Neutrophil (primary cell): ENCODE measurements at regions not wholly inside any gene's neighbourhood (a gene's known extent, or its start where the extent isn't known, plus 50 kb on each side); places are given as distances from the start of the nearest gene placed in this dataset.

Experiments used
- H3K27ac ChIP-seq: fragments of 200-600 bp; sonication (generic); 2 replicates; pipeline ENCODE4 v1.5.1; 2016; ENCODE audit warnings: mild to moderate bottlenecking, moderate library complexity
- H3K27me3 ChIP-seq: fragments of 200-600 bp; sonication (generic); 2 replicates; pipeline ENCODE4 v1.6.0; 2016; ENCODE audit warnings: mild to moderate bottlenecking
- H3K36me3 ChIP-seq: fragments of 200-600 bp; sonication (generic); 2 replicates; pipeline ENCODE4 v1.5.1; 2017
- H3K4me1 ChIP-seq, 2 experiments: fragments of 200-600 bp in 1 of 2; sonication (generic) in 1 of 2; 1 replicate in 1 of 2; 2 replicates in 1 of 2; pipeline versions ENCODE4 v1.5.1 to v1.6.1; 2013 to 2016; ENCODE audit warnings: low read depth in 1 of 2, low read length in 1 of 2, mild to moderate bottlenecking in 1 of 2, moderate library complexity in 1 of 2; ENCODE audit not compliant: control insufficient read depth in 1 of 2, insufficient read depth in 1 of 2
- H3K4me3 ChIP-seq, 2 experiments: fragments of 200-600 bp in 1 of 2; sonication (generic) in 1 of 2; 1 replicate in 1 of 2; 2 replicates in 1 of 2; pipeline ENCODE4 v1.5.1; 2013 to 2016; ENCODE audit warnings: low read depth in 1 of 2, low read length in 1 of 2, mild to moderate bottlenecking in 1 of 2, moderate library complexity in 1 of 2
- H3K9me3 ChIP-seq: fragments of 200-600 bp; sonication (generic); 2 replicates; pipeline ENCODE4 v1.5.1; 2016
- CTCF ChIP-seq: fragments of 200-600 bp; sonication (generic); IDR thresholded peaks from 2 replicates; pipeline ENCODE4 v1.5.1; 2016; ENCODE audit warnings: antibody characterized with exemption

- Histone ChIP-seq H3K36me3 (no peaks in the 10 kb centered on the region), H3K9me3 (no peaks in the 10 kb centered on the region), H3K27ac (no peak overlapping the region), H3K4me1 (no peaks in the 10 kb centered on the region), H3K4me3 (no peak overlapping the region), H3K27me3 (no peaks in the 10 kb centered on the region)
- no peak for TF ChIP-seq CTCF
Measured at GRCh38 chr4:13059019-13059418, 425.1 kb downstream of the RAB28 start.

GRCh38 chr4:13056630-13057189, 427.4 kb downstream of the RAB28 start:
- H3K27me3 ChIP-seq: no peaks in the 10 kb centered on the region
- H3K4me1 ChIP-seq: no peaks in the 10 kb centered on the region
- TF ChIP-seq CTCF: no peak
- no peaks in the 10 kb centered on the region for H3K9me3 ChIP-seq
- no peak overlapping the region for H3K27ac ChIP-seq
- H3K36me3 ChIP-seq: no peaks in the 10 kb centered on the region
- no peak overlapping the region for H3K4me3 ChIP-seq

GRCh38 chr4:13054420-13054970, 429.6 kb downstream of the RAB28 start:
- TF ChIP-seq CTCF: no peak

GRCh38 chr4:13047591-13047990, 436.5 kb downstream of the RAB28 start:
- Histone ChIP-seq H3K4me1 (no peaks in the 10 kb centered on the region), H3K27ac (no peak overlapping the region)
- TF ChIP-seq CTCF: no peak

More at GRCh38 chr4:13054420-13054970, 429.6 kb downstream of the RAB28 start:
- no peaks in the 10 kb centered on the region for H3K9me3 ChIP-seq
- H3K4me1 ChIP-seq: no peaks in the 10 kb centered on the region
- no peaks in the 10 kb centered on the region for H3K27me3 ChIP-seq
- no peak overlapping the region for H3K27ac ChIP-seq
- H3K4me3 ChIP-seq: no peak overlapping the region
- H3K36me3 ChIP-seq: no peaks in the 10 kb centered on the region

GRCh38 chr4:13036841-13037240, 447.3 kb downstream of the RAB28 start:
- no peaks in the 10 kb centered on the region for H3K36me3 ChIP-seq
- TF ChIP-seq CTCF: no peak
- H3K9me3 ChIP-seq: no peaks in the 10 kb centered on the region
- no peak overlapping the region for H3K27ac ChIP-seq
- H3K27me3 ChIP-seq: no peaks in the 10 kb centered on the region
- no peaks in the 10 kb centered on the region for H3K4me1 ChIP-seq
- no peak overlapping the region for H3K4me3 ChIP-seq

More at GRCh38 chr4:13047591-13047990, 436.5 kb downstream of the RAB28 start:
- no peaks in the 10 kb centered on the region for H3K9me3 ChIP-seq
- H3K4me3 ChIP-seq: no peak overlapping the region
- no peaks in the 10 kb centered on the region for H3K27me3 ChIP-seq
- H3K36me3 ChIP-seq: no peaks in the 10 kb centered on the region
